ENCODE measurements at regions not wholly inside any gene's neighbourhood (a gene's known extent, or its start where the extent isn't known, plus 50 kb on each side); places are given as distances from the start of the nearest gene placed in this dataset.

DNA sequence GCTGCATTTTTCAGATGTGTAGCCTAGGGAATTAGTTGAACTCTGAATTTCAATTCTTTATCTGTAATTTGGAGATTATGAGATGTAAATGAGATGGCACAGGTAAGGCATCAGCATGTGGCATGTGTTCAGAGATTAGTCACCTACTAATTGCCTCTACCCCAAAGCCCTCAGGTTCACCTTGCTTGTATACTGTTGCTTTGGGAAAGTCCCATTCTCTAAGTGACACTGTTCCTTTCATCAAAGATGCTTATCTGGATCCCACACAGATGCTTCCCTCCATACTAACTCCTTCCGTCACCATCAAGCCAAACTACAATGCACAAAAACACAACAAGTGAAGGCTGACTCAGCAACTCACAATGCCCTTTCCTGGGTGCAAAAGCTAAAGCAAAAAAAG, 143.7 kb downstream of the LRATD1 start:
- TF ChIP-seq CTCF (IDR thresholded peaks at IDR 0.05 in 2 of 3, conservative IDR thresholded peaks at IDR 0.05 in 1 of 3; ENCODE audit: insufficient read depth in 2 of 3, low read depth in 1 of 3, low read length in 3 of 3) (no peak), FOXM1 (IDR thresholded peaks at IDR 0.05; ENCODE audit: low read depth) (no peak), FOXM1 (CRISPR knock-in tag; IDR thresholded peaks at IDR 0.05; ENCODE audit: low read depth) (no peak)

Measured in K562 (cell line).